ENCODE measurements at regions not wholly inside any gene's neighbourhood (a gene's known extent, or its start where the extent isn't known, plus 50 kb on each side); places are given as distances from the start of the nearest gene placed in this dataset.

GRCh38 chr1:90336552-90337324 is 341.8 kb downstream of the ZNF326 start:
- DNase-seq (ENCODE audit: low read depth) = no peak
- TF ChIP-seq, protein P1, sequence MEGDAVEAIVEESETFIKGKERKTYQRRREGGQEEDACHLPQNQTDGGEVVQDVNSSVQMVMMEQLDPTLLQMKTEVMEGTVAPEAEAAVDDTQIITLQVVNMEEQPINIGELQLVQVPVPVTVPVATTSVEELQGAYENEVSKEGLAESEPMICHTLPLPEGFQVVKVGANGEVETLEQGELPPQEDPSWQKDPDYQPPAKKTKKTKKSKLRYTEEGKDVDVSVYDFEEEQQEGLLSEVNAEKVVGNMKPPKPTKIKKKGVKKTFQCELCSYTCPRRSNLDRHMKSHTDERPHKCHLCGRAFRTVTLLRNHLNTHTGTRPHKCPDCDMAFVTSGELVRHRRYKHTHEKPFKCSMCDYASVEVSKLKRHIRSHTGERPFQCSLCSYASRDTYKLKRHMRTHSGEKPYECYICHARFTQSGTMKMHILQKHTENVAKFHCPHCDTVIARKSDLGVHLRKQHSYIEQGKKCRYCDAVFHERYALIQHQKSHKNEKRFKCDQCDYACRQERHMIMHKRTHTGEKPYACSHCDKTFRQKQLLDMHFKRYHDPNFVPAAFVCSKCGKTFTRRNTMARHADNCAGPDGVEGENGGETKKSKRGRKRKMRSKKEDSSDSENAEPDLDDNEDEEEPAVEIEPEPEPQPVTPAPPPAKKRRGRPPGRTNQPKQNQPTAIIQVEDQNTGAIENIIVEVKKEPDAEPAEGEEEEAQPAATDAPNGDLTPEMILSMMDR (IDR thresholded peaks at IDR 0.05; ENCODE audit: control insufficient read depth, extremely low read depth, insufficient read depth) = no peak
- H3K4me3 ChIP-seq (ENCODE audit: low read depth, low read length) = no peak overlapping the region

GRCh38 chr1:90335558-90335957 is 340.6 kb downstream of the ZNF326 start:
- DNase-seq (ENCODE audit: low read depth) = no peak
- TF ChIP-seq, protein P1 (IDR thresholded peaks at IDR 0.05; ENCODE audit: control insufficient read depth, extremely low read depth, insufficient read depth) = no peak
- no peak overlapping the region for H3K4me3 ChIP-seq (ENCODE audit: low read depth, low read length)

DNA sequence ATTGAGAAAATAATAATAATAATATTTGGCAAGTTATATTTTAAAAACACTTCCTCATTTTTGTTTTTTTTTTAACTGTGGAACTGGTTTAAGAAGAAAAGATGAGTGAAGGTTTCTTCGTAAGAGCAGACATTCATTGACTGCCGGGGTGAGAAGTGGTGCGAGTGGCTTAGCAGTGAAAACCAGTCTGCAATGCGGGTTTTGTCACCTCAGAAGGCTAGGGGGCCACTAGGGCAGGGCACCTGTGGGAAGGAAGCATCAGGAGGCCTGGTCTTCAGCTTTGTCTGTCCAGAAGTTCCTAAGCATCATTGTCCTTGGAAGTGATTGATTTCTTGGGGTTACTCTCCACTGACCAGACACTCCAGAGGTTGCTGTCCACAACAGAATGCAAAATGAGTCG is 339.2 kb downstream of the ZNF326 start:
- no peak overlapping the region for H3K4me3 ChIP-seq (ENCODE audit: low read depth, low read length)
- no peak for DNase-seq (ENCODE audit: low read depth)
- TF ChIP-seq, protein P1 (IDR thresholded peaks at IDR 0.05; ENCODE audit: control insufficient read depth, extremely low read depth, insufficient read depth) = no peak

- DNase-seq (ENCODE audit: low read depth) = no peak
- TF ChIP-seq, protein P1 (IDR thresholded peaks at IDR 0.05; ENCODE audit: control insufficient read depth, extremely low read depth, insufficient read depth) = no peak
- no peak overlapping the region for H3K4me3 ChIP-seq (ENCODE audit: low read depth, low read length)
Observed at GRCh38 chr1:90325168-90325567, 330.3 kb downstream of the ZNF326 start.

GRCh38 chr1:90322186-90322585 is 327.3 kb downstream of the ZNF326 start:
- no peak overlapping the region for H3K4me3 ChIP-seq (ENCODE audit: low read depth, low read length)
- TF ChIP-seq, protein P1 (IDR thresholded peaks at IDR 0.05; ENCODE audit: control insufficient read depth, extremely low read depth, insufficient read depth) = no peak
- DNase-seq (ENCODE audit: low read depth) = no peak

- DNase-seq (ENCODE audit: low read depth) = no peak
- TF ChIP-seq, protein P1 (IDR thresholded peaks at IDR 0.05; ENCODE audit: control insufficient read depth, extremely low read depth, insufficient read depth) = no peak
- H3K4me3 ChIP-seq (ENCODE audit: low read depth, low read length) = no peak overlapping the region
Observed at GRCh38 chr1:90319918-90320317, 325.0 kb downstream of the ZNF326 start.

DNA sequence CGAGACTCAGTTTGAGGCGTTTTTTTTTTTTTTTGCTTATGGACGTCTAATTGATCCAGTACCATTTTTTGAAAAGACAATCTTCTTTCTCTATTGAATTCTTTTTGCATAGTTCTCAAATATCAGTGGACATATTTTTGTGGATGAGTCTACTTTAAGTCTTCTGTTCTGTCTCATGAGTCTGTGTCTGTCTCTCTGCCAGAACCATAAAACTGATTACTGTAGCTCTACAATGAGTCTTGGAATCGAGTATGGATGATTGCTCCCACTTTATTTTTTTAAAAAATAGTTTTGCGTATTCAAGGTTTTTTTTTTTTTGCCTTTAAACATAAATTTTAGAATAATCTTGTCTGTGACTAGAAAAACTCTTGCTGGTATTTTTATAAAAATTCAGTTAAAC is 323.5 kb downstream of the ZNF326 start:
- no peak for DNase-seq (ENCODE audit: low read depth)
- no peak overlapping the region for H3K4me3 ChIP-seq (ENCODE audit: low read depth, low read length)
- TF ChIP-seq, protein P1 (IDR thresholded peaks at IDR 0.05; ENCODE audit: control insufficient read depth, extremely low read depth, insufficient read depth) = no peak

Data from LNCaP clone FGC (cell line).